GM23338 (cell line): ENCODE measurements at regions not wholly inside any gene's neighbourhood (a gene's known extent, or its start where the extent isn't known, plus 50 kb on each side); places are given as distances from the start of the nearest gene placed in this dataset.

Source experiments
- EZH2 ChIP-seq: fragments of 200-600 bp; sonication (generic); IDR thresholded peaks from one replicate; pipeline ENCODE4 v1.8.0; 2017; ENCODE audit warnings: antibody characterized with exemption, mild to moderate bottlenecking, low read depth; ENCODE audit not compliant: unreplicated experiment
- EZH2phosphoT487 ChIP-seq: fragments of 200-600 bp; sonication (generic); IDR thresholded peaks from one replicate; pipeline ENCODE4 v1.8.1; 2018; ENCODE audit warnings: antibody characterized with exemption; ENCODE audit not compliant: unreplicated experiment
- JUNB ChIP-seq: IDR thresholded peaks from one replicate; pipeline ENCODE4 v1.6.1; 2016; ENCODE audit warnings: antibody characterized with exemption; ENCODE audit not compliant: unreplicated experiment
- POLR2AphosphoS5 ChIP-seq: IDR thresholded peaks from 2 replicates; pipeline ENCODE4 v1.6.1; 2016; ENCODE audit warnings: antibody characterized with exemption, low read depth
- STAT1 ChIP-seq: IDR thresholded peaks from one replicate; pipeline ENCODE4 v1.6.1; 2016; ENCODE audit warnings: antibody characterized with exemption; ENCODE audit not compliant: unreplicated experiment
- TF ChIP-seq, protein P1 (sequence below), 2 experiments: fragments of 200-600 bp in 1 of 2; sonication (generic) in 1 of 2; conservative IDR thresholded peaks; 2 replicates each; pipeline versions ENCODE4 v1.5.1 to v1.6.1; 2016 to 2017; ENCODE audit warnings: antibody characterized with exemption in 2 of 2, low read depth in 2 of 2, mild to moderate bottlenecking in 2 of 2, moderate library complexity in 1 of 2
- TF ChIP-seq, protein P2 (sequence below): IDR thresholded peaks from one replicate; pipeline ENCODE4 v1.6.1; 2018; ENCODE audit warnings: antibody characterized with exemption; ENCODE audit not compliant: unreplicated experiment

DNA sequence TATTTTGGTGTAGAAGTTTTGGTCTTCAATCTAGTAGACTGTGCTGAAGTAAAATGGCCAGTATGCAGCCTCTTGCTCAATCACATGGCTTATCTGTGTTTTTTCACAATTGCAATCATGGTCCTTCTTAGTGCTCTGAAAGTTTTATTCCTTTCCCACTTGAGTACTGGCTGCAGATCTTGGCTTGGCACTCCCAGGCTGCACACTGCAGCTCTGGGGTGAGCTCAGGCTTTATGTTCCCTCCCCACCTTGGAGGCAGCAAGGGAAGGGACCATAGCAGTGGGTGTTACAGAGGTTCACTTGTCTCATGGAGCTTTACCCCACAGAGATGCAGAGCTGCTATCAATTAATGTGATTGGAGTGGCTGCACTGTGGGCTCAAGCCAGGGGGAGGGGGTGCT, 156.0 kb downstream of the TENT5D start:
- TF ChIP-seq, protein P1, sequence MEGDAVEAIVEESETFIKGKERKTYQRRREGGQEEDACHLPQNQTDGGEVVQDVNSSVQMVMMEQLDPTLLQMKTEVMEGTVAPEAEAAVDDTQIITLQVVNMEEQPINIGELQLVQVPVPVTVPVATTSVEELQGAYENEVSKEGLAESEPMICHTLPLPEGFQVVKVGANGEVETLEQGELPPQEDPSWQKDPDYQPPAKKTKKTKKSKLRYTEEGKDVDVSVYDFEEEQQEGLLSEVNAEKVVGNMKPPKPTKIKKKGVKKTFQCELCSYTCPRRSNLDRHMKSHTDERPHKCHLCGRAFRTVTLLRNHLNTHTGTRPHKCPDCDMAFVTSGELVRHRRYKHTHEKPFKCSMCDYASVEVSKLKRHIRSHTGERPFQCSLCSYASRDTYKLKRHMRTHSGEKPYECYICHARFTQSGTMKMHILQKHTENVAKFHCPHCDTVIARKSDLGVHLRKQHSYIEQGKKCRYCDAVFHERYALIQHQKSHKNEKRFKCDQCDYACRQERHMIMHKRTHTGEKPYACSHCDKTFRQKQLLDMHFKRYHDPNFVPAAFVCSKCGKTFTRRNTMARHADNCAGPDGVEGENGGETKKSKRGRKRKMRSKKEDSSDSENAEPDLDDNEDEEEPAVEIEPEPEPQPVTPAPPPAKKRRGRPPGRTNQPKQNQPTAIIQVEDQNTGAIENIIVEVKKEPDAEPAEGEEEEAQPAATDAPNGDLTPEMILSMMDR (conservative IDR thresholded peaks at IDR 0.05; ENCODE audit: low read depth in 2 of 2), result no peak
- TF ChIP-seq POLR2AphosphoS5 (no peak), EZH2 (no peak), EZH2phosphoT487 (no peak), JUNB (no peak), STAT1 (no peak)
- TF ChIP-seq, protein P2, sequence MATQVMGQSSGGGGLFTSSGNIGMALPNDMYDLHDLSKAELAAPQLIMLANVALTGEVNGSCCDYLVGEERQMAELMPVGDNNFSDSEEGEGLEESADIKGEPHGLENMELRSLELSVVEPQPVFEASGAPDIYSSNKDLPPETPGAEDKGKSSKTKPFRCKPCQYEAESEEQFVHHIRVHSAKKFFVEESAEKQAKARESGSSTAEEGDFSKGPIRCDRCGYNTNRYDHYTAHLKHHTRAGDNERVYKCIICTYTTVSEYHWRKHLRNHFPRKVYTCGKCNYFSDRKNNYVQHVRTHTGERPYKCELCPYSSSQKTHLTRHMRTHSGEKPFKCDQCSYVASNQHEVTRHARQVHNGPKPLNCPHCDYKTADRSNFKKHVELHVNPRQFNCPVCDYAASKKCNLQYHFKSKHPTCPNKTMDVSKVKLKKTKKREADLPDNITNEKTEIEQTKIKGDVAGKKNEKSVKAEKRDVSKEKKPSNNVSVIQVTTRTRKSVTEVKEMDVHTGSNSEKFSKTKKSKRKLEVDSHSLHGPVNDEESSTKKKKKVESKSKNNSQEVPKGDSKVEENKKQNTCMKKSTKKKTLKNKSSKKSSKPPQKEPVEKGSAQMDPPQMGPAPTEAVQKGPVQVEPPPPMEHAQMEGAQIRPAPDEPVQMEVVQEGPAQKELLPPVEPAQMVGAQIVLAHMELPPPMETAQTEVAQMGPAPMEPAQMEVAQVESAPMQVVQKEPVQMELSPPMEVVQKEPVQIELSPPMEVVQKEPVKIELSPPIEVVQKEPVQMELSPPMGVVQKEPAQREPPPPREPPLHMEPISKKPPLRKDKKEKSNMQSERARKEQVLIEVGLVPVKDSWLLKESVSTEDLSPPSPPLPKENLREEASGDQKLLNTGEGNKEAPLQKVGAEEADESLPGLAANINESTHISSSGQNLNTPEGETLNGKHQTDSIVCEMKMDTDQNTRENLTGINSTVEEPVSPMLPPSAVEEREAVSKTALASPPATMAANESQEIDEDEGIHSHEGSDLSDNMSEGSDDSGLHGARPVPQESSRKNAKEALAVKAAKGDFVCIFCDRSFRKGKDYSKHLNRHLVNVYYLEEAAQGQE, result no peak
